Tibial nerve (tissue), 3 donors: ENCODE measurements at regions not wholly inside any gene's neighbourhood (a gene's known extent, or its start where the extent isn't known, plus 50 kb on each side); places are given as distances from the start of the nearest gene placed in this dataset.

ENCODE experiments used
- CTCF ChIP-seq, 5 experiments: fragments of 200-600 bp in 3 of 5; fragments of 450-650 bp in 2 of 5; sonication (generic) in 3 of 5; IDR thresholded peaks; one replicate each; pipeline ENCODE4 v1.5.1; 2016 to 2019; ENCODE audit warnings: antibody characterized with exemption in 5 of 5, mild to moderate bottlenecking in 3 of 5, moderate library complexity in 2 of 5
- POLR2A ChIP-seq, 2 donors: fragments of 450-650 bp; IDR thresholded peaks; one replicate each; pipeline ENCODE4 v1.6.1; 2017; ENCODE audit warnings: antibody characterized with exemption in 2 of 2, mild to moderate bottlenecking in 2 of 2, moderate library complexity in 2 of 2

- no peak for TF ChIP-seq CTCF (IDR thresholded peaks at IDR 0.05)
- TF ChIP-seq POLR2A (IDR thresholded peaks at IDR 0.05) = no peak
These were observed 351.7 kb upstream of the CDH7 start for GRCh38 chr18:65399091-65399490.
